Smooth muscle cell (in vitro differentiated cells): ENCODE measurements at regions not wholly inside any gene's neighbourhood (a gene's known extent, or its start where the extent isn't known, plus 50 kb on each side); places are given as distances from the start of the nearest gene placed in this dataset.

Experiments used
- DNase-seq: peaks from one replicate; lab custom pipeline; 2025; ENCODE audit not compliant: unreplicated experiment; lab: John Stamatoyannopoulos, UW
- H2AFZ ChIP-seq: fragments of 200-600 bp; sonication (generic); 2 replicates; pipeline ENCODE4 v1.6.0; 2016; ENCODE audit warnings: antibody characterized with exemption, low read depth, mild to moderate bottlenecking
- H3F3A ChIP-seq: fragments of 200-600 bp; sonication (generic); 2 replicates; pipeline ENCODE4 v1.6.0; 2017; ENCODE audit warnings: antibody characterized with exemption, low read depth
- H3K27ac ChIP-seq: fragments of 200-600 bp; sonication (generic); 2 replicates; pipeline ENCODE4 v1.5.1; 2016; ENCODE audit warnings: low read depth, mild to moderate bottlenecking
- H3K27me3 ChIP-seq: fragments of 200-600 bp; sonication (generic); 2 replicates; pipeline ENCODE4 v1.6.1; 2016; ENCODE audit warnings: low read depth, mild to moderate bottlenecking
- H3K36me3 ChIP-seq: fragments of 200-600 bp; sonication (generic); 2 replicates; pipeline ENCODE4 v1.5.1; 2016; ENCODE audit warnings: low read depth
- H3K4me1 ChIP-seq: fragments of 200-600 bp; sonication (generic); 2 replicates; pipeline ENCODE4 v1.5.1; 2016; ENCODE audit warnings: low read depth
- H3K4me2 ChIP-seq: fragments of 200-600 bp; sonication (generic); 2 replicates; pipeline ENCODE4 v1.6.0; 2016; ENCODE audit warnings: mild to moderate bottlenecking
- H3K4me3 ChIP-seq: fragments of 200-600 bp; sonication (generic); 2 replicates; pipeline ENCODE4 v1.5.1; 2016; ENCODE audit warnings: mild to moderate bottlenecking
- H3K79me2 ChIP-seq: fragments of 200-600 bp; sonication (generic); 2 replicates; pipeline ENCODE4 v1.6.0; 2016; ENCODE audit warnings: low read depth, mild to moderate bottlenecking
- H3K9ac ChIP-seq: fragments of 200-600 bp; sonication (generic); 2 replicates; pipeline ENCODE4 v1.6.0; 2016; ENCODE audit warnings: low read depth
- H3K9me3 ChIP-seq: fragments of 200-600 bp; sonication (generic); replicated peaks from 2 replicates; pipeline ENCODE4 v1.5.1; 2016; ENCODE audit warnings: low read depth
- H4K20me1 ChIP-seq: fragments of 200-600 bp; sonication (generic); 2 replicates; pipeline ENCODE4 v1.6.0; 2016; ENCODE audit warnings: low read depth
- CTCF ChIP-seq: fragments of 200-600 bp; sonication (generic); IDR thresholded peaks from 2 replicates; pipeline ENCODE4 v1.5.1; 2017; ENCODE audit warnings: borderline replicate concordance, mild to moderate bottlenecking, antibody characterized with exemption; ENCODE audit not compliant: insufficient read depth, poor library complexity, severe bottlenecking
- WGBS: methylation state at CpG from one replicate; pipeline ENCODE4 v1.1.7; 2016; ENCODE audit warnings: low lambda C conversion rate; 5-methylcytosine and 5-hydroxymethylcytosine counted together

DNA sequence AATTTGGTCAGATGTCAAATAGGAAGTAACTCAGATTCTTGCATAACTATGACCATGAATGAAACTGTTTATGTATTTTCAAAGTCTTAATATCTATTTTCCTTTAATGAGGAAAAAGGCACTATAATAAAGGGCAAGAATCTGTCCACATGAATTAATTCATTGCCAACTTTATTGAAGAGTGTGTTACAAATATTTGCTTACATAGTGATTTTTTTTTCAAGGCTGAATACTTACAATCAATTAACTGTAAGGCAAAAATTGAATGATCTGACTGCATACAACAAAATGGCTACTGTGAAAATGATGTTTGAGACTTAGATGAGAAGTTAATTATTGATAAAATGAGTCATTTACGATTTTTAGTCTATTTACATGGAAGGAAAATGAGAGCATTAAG lies 475.0 kb downstream of the DNAJB9 start:
- Histone ChIP-seq H3K9ac (no peak overlapping the region), H3K4me3 (no peak overlapping the region), H3K27ac (no peak overlapping the region), H3K4me2 (no peak overlapping the region), H3K27me3 (no peaks in the 10 kb centered on the region), H2AFZ (no peak overlapping the region), H3K36me3 (no peaks in the 10 kb centered on the region), H4K20me1 (no peaks in the 10 kb centered on the region), H3K79me2 (no peaks in the 10 kb centered on the region), H3F3A (no peaks in the 10 kb centered on the region), H3K9me3 (no peaks in the 10 kb centered on the region), H3K4me1 (no peaks in the 10 kb centered on the region)
- no peak for TF ChIP-seq CTCF
- no peak for DNase-seq
- WGBS: 76% methylated on average over 1 of the region's 1 CpG

DNA sequence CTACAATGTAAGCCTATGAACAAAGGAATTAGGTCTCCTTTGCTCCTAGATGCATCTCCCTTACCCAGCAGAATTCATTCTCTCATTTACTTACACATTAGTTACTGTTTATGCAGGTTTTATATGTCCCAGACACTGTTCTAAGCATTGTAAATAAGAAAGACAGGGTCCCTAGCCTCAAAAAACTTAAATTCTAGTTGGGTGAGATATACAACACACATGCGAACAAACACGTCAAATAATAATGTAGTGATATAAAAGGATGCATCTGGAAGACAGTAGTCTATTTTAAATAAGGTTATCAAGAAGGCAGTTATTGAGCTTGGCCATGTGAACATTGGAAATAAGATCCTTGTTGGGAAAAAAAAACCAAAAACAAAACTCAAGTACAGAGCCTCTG lies 479.7 kb downstream of the DNAJB9 start:
- Histone ChIP-seq H3K27me3 (no peaks in the 10 kb centered on the region), H3K79me2 (no peaks in the 10 kb centered on the region), H4K20me1 (no peaks in the 10 kb centered on the region), H3K4me1 (no peaks in the 10 kb centered on the region), H3K36me3 (no peaks in the 10 kb centered on the region), H3K4me2 (no peak overlapping the region), H2AFZ (no peak overlapping the region), H3K9me3 (no peaks in the 10 kb centered on the region), H3K27ac (no peak overlapping the region), H3K9ac (no peak overlapping the region), H3K4me3 (no peak overlapping the region), H3F3A (no peaks in the 10 kb centered on the region)
- WGBS: 98% methylated on average over 2 of the region's 2 CpGs
- no peak for DNase-seq
- no peak for TF ChIP-seq CTCF

DNA sequence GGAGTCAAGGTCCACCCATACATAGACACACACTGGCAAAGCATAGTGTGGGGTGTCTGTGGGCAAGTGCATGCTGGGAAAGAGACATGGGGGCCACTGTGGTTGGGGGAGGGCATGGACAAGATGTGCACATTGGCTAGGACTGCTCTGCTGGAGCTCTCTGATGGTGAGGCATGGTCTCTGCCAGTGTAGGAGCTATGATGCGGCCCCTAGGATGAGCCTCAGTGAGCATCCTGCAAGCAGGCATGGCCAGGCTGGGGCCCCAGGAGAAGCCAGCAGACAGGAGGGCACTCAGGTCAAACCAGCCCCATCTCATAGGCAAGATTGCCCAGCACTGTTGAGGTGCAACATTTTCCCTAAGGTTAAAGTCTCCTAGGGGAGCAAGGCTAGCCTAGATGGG lies 489.4 kb downstream of the DNAJB9 start:
- Histone ChIP-seq H3F3A (no peaks in the 10 kb centered on the region), H3K27ac (no peak overlapping the region), H3K27me3 (no peaks in the 10 kb centered on the region), H3K4me1 (no peaks in the 10 kb centered on the region), H3K79me2 (no peaks in the 10 kb centered on the region), H3K4me2 (no peak overlapping the region), H2AFZ (no peak overlapping the region), H3K4me3 (no peak overlapping the region), H3K36me3 (no peaks in the 10 kb centered on the region), H3K9ac (no peak overlapping the region), H4K20me1 (no peaks in the 10 kb centered on the region), H3K9me3 (no peaks in the 10 kb centered on the region)
- no peak for DNase-seq
- no peak for TF ChIP-seq CTCF
- WGBS: 93% methylated on average over 1 of the region's 1 CpG

- H3K36me3 ChIP-seq: no peaks in the 10 kb centered on the region
- no peaks in the 10 kb centered on the region for H3K79me2 ChIP-seq
- no peaks in the 10 kb centered on the region for H4K20me1 ChIP-seq
- no peaks in the 10 kb centered on the region for H3K27me3 ChIP-seq
- 78% methylated on average over 4 of the region's 4 CpGs for WGBS
- H3K4me1 ChIP-seq: no peaks in the 10 kb centered on the region
- no peak for TF ChIP-seq CTCF
- H3K4me2 ChIP-seq: no peak overlapping the region
- no peak for DNase-seq
- H3K9ac ChIP-seq: no peak overlapping the region
- H2AFZ ChIP-seq: no peak overlapping the region
- H3K27ac ChIP-seq: no peak overlapping the region
- no peaks in the 10 kb centered on the region for H3F3A ChIP-seq
- no peak overlapping the region for H3K4me3 ChIP-seq
- H3K9me3 ChIP-seq: no peaks in the 10 kb centered on the region
Observed at GRCh38 chr7:109062798-109063197, 493.1 kb downstream of the DNAJB9 start.
